Left cardiac atrium (tissue), 4 donors: ENCODE measurements at regions not wholly inside any gene's neighbourhood (a gene's known extent, or its start where the extent isn't known, plus 50 kb on each side); places are given as distances from the start of the nearest gene placed in this dataset.

Source experiments
- ATAC-seq, 2 donors: fragments of 200-7000 bp; cut with Tn5 transposase; one replicate each; pipeline ENCODE4 v1.9.1; 2020; ENCODE audit warnings: mild to moderate bottlenecking in 2 of 2, moderate library complexity in 2 of 2
- DNase-seq: peaks from one replicate; pipeline ENCODE4 v3.0.0-alpha.2; 2020
- intact Hi-C, 2 donors: fragments of 100-400 bp; cut with DNase I; formaldehyde crosslinking; loops; one replicate each; pipeline versions ENCODE4 v1.14.1 to v1.15.1; 2022 to 2023
- donor health status: DM: no; HTN: yes; CAD: no.
- donor health status: DM: no; HTN: yes; CAD: no; lungs with severe emphysema.
- donor health status: DM: yes; HTN: yes; CAD: no.
- donor health status: Dilated cardiomyopathy.

- DNase-seq (no peak), ATAC-seq (no peak)
- intact Hi-C loops = no loop called here
Measured at GRCh38 chr12:118655588-118655987, 279.2 kb downstream of the SUDS3 start.

- DNase-seq (no peak), ATAC-seq (peak in 1 of 2 donors; percentile 71)
Measured at GRCh38 chr12:118680356-118680963, 300.9 kb upstream of the SRRM4 start.

GRCh38 chr12:118682656-118683055, 298.7 kb upstream of the SRRM4 start:
- intact Hi-C loops = no loop called here
- DNase-seq (no peak), ATAC-seq (no peak)

More at GRCh38 chr12:118680356-118680963, 300.9 kb upstream of the SRRM4 start:
- intact Hi-C loops = no loop called here

- ATAC-seq (no peak), DNase-seq (no peak)
- intact Hi-C loops = no loop called here
Measured at GRCh38 chr12:118685983-118686607, 295.2 kb upstream of the SRRM4 start.

GRCh38 chr12:118689793-118690192, 291.5 kb upstream of the SRRM4 start:
- DNase-seq = no peak
- intact Hi-C loops = no loop called here
- ATAC-seq = no peak

GRCh38 chr12:118690506-118690905, 290.8 kb upstream of the SRRM4 start:
- intact Hi-C loops = no loop called here
- ATAC-seq (no peak), DNase-seq (no peak)

GRCh38 chr12:118694128-118694775, 287.1 kb upstream of the SRRM4 start:
- intact Hi-C loops = no loop called here
- DNase-seq (no peak), ATAC-seq (no peak)

- intact Hi-C loops = no loop called here
- DNase-seq (no peak), ATAC-seq (no peak)
Measured at GRCh38 chr12:118704527-118705241, 276.7 kb upstream of the SRRM4 start.

GRCh38 chr12:118706437-118706836, 274.9 kb upstream of the SRRM4 start:
- ATAC-seq = no peak
- intact Hi-C loops = no loop called here
- DNase-seq = no peak

- ATAC-seq (no peak), DNase-seq (no peak)
- intact Hi-C loops = no loop called here
Measured at GRCh38 chr12:118709946-118710345, 271.4 kb upstream of the SRRM4 start.

- DNase-seq = no peak
- ATAC-seq = no peak
- intact Hi-C loops = no loop called here
Measured at GRCh38 chr12:118711185-118711584, 270.2 kb upstream of the SRRM4 start.

GRCh38 chr12:118714051-118714460, 267.3 kb upstream of the SRRM4 start:
- intact Hi-C loops = no loop called here
- ATAC-seq = no peak

GRCh38 chr12:118714500-118714899, 266.8 kb upstream of the SRRM4 start:
- intact Hi-C loops = no loop called here
- ATAC-seq = no peak
- DNase-seq = no peak

More at GRCh38 chr12:118714051-118714460, 267.3 kb upstream of the SRRM4 start:
- DNase-seq = no peak

GRCh38 chr12:118715647-118716046, 265.7 kb upstream of the SRRM4 start:
- ATAC-seq (no peak), DNase-seq (no peak)
- intact Hi-C loops = no loop called here

GRCh38 chr12:118727196-118727978, 254.0 kb upstream of the SRRM4 start:
- ATAC-seq (no peak), DNase-seq (no peak)
- intact Hi-C loops = no loop called here

GRCh38 chr12:118727979-118728366, 253.4 kb upstream of the SRRM4 start:
- ATAC-seq (no peak), DNase-seq (no peak)
- intact Hi-C loops = no loop called here

GRCh38 chr12:118734266-118734665, 247.1 kb upstream of the SRRM4 start:
- DNase-seq (no peak), ATAC-seq (no peak)
- intact Hi-C loops = no loop called here

- DNase-seq (no peak), ATAC-seq (no peak)
- intact Hi-C loops = no loop called here
Measured at GRCh38 chr12:118737985-118738540, 243.3 kb upstream of the SRRM4 start.

- intact Hi-C loops = no loop called here
- ATAC-seq = no peak
- no peak for DNase-seq
Measured at GRCh38 chr12:118741194-118741593, 240.1 kb upstream of the SRRM4 start.
